Activated CD4-positive, alpha-beta T cell treated with anti-CD3 and anti-CD28 coated beads, Interleukin-2, Interleukin-6, amounts not matched to agents 100 ng/mL and 50 ng/mL, durations not matched to agents 16 hours and 8 hours (primary cell): ENCODE measurements at regions not wholly inside any gene's neighbourhood (a gene's known extent, or its start where the extent isn't known, plus 50 kb on each side); places are given as distances from the start of the nearest gene placed in this dataset.
A peak's percentile ranks its signal among the peaks of the same experiment; 100 is the strongest.
"Not testable (repeated sequence)": the region's sequence is repeated elsewhere in the genome, so short reads cannot be mapped to it uniquely, and the experiment has no call there.

Source experiments
- DNase-seq: peaks from one replicate; pipeline ENCODE4 v3.0.0-alpha.2; 2020

- not testable (repeated sequence) for DNase-seq
Measured at GRCh38 chr14:21788687-21789086, 115.1 kb upstream of the OR4E1 start.

- DNase-seq: not testable (repeated sequence)
Measured at GRCh38 chr14:21787242-21787641, 113.6 kb upstream of the OR4E1 start.

DNA sequence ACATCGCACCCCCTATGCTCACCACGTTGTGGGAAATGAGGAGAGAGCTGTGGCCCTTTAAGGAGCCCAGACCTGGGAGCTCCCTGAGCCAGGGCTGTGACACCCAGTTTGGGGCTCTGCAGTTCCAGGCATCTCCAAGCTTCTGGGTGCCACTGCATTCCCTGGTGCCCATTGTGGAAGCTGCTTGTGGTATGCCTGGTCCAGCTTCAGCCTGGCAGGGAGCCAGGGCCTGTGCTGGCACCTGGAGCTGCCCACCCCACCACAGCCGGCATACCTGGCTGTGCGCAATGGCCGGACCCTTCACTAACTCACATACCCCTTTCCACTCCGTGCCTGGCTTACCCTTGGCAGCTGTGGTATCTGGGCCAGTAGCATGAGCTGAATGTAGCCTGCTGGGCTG lies 107.9 kb upstream of the OR4E1 start:
- DNase-seq: no peak

GRCh38 chr14:21780429-21781084 lies 106.9 kb upstream of the OR4E1 start:
- no peak for DNase-seq

DNA sequence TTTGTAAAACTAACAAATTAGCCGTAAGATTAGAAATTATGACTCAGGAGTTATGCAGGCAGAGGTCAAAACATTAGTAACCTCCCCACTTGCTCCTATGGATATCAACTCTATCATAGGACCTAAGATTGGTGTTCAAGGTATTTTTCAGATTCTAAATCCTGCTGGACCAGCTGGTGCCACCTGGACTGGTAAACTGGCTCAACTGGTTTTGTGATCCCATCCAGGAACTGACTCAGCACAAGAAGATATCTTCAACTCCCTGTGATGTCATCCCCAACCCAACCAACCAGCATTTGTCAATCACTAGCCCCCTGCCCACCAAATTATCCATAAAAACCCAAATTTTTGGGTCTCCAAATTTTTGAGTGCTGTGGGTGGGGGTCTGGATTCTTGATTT lies 98.1 kb upstream of the OR4E1 start:
- no peak for DNase-seq

- no peak for DNase-seq
Measured at GRCh38 chr14:21768875-21769257, 95.2 kb upstream of the OR4E1 start.

- DNase-seq: peak; percentile 57
Measured at GRCh38 chr14:21768116-21768874, 94.7 kb upstream of the OR4E1 start.

DNA sequence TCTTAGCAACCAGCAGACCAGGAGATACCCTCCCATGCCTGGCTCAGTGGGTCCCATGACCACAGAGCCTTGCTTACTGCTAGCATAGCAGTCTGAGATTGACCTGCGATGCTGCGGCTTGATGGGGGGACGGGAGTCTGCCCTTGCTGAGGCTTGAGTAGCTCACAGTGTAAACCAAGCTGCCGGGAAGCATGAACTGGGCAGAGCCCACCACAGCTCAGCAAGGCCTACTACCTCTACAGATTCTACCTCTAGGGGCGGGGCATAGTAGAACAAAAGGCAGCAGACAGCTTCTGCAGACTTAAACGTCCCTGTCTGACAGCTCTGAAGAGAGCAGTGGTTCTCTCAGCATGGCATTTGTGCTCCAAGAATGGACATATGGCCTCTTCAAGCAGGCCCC lies 86.7 kb upstream of the OR4E1 start:
- not testable (repeated sequence) for DNase-seq

DNA sequence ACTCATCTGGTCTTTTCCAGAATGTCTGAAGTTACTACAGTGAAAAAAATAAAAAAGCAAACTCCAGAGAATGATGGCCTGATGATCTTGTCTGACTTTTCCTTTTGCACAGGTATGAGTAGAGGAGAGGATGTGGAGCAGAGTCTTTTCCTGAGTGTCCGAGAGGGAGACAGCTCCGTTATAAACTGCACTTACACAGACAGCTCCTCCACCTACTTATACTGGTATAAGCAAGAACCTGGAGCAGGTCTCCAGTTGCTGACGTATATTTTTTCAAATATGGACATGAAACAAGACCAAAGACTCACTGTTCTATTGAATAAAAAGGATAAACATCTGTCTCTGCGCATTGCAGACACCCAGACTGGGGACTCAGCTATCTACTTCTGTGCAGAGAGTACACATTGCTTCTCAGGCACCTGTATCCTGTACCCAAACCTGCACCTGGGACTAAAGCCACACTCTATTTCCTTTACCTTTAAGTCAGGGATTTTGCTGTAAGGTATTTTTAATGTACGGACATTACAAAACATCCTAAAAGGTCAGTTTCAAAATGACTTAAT lies 75.8 kb upstream of the OR4E1 start:
- DNase-seq: no peak

- DNase-seq: peak; percentile 66
Measured at GRCh38 chr14:21748869-21749303, 75.3 kb upstream of the OR4E1 start.

DNA sequence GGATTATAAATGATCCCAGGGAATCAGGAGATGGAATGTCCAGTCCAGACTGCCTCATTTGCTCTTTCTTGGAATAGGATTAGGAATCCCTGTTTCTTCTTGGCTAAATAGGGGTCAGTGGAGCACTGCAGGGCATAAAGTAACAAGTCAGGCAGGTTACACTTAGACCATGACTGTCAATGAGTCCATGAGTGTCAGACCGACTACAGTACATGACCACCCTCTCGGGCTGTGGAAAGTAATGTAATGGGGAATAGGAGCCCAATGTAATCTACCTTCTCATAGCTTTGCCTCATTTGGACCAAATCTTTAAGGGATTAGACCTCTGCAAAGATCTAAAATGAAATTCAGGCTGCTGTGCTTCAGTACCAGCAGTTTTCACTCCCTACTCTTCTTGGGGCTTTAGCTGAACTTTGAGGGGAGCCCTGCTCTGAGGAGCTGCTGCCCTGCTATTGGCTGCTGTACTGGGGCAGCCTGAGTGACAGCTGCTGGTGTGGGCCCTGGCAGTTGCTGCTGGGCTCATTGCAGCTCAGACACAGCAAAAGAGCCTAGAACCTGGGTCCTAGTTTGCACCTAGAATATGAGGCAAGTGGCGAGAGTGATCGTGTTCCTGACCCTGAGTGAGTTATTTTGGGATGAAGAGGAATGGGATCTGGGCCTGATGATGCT lies 62.2 kb upstream of the OR4E1 start:
- peak; percentile 13 for DNase-seq

GRCh38 chr14:21735200-21735599 lies 61.6 kb upstream of the OR4E1 start:
- no peak for DNase-seq

DNA sequence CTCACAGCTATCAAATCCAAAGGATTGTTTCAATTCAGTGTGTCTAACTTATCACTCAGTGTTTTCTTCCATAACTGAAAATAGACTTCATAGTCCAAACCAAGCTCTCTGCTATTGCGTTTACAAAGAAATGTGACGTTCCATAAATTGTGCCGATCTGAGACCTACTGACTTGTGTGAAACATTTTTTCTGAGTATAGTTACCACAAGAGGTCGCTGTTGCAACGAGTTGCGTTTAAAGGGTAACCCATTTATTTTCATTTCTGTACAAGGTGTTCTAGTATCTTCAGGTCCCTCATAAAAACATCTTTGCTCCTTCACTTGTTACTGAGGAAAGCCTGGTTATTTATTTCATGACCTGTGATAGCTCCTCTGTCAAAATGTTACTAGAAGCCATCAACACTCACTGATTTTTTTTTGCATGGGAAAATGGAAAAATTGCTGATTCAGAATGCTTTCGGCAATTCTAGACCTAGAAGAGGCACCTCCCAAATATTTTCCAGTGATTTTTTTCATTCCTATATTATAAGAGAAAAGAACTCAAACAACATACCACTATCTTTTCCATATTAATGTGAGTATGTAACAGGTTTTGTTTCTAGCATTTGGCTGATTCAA lies 60.9 kb upstream of the OR4E1 start:
- DNase-seq: peak; percentile 70

DNA sequence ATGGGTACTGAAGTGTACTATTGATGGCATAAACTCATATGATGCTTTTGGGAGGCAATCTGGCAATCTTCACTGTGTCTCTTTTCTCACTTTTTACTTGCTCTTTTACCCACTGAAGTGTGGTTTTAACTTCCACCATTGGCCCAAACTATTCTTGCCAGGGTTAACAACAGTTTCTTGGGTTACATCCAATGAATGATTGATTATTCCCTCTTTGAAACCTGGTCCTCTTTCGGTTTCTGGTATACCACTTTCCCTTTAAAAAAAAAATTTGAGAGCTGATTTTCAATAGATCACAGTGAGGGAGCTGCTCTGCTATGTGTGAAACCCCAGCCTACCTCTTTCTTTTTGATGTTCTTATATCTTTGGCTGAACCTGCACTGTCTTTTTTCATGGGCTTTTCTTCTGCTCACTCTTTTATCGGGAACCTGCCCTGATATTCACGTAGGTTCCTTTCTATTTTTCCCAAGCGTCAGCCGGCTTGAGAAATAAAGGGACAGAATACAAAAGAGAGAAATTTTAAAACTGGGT lies 56.1 kb upstream of the OR4E1 start:
- no peak for DNase-seq

- no peak for DNase-seq
Measured at GRCh38 chr14:21725250-21725649, 51.6 kb upstream of the OR4E1 start.

DNA sequence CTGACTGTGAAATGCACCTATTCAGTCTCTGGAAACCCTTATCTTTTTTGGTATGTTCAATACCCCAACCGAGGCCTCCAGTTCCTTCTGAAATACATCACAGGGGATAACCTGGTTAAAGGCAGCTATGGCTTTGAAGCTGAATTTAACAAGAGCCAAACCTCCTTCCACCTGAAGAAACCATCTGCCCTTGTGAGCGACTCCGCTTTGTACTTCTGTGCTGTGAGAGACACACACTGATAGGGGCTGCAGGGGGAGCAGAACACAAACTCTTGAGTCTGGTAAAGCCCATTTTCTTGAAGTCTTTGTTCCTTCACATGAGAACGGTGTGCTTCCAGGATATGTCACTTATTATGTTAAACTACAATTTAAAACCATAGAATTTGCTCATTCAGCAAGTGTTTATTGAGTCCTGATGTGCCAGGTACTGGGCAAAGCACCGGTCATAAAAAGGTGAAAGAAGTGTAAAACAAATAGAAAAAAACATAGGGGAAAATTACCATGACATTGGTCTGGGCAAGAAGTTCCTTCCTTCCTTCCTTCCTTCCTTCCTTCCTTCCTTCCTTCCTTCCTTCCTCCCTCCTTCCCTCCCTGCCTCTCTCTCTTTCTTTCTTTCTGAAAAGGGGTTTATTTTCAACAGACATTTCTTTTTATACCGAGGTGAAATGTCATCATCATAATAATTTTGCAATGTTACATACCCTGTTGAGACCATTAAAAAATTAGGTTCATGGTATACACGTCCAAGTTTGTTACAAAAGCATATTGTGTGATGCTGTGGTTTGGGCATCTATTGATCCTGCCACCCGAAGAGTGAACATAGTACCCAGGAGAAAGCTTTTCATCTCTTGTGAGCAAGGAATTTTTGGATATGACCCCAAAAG lies 50.7 kb upstream of the OR4E1 start:
- no peak for DNase-seq

DNA sequence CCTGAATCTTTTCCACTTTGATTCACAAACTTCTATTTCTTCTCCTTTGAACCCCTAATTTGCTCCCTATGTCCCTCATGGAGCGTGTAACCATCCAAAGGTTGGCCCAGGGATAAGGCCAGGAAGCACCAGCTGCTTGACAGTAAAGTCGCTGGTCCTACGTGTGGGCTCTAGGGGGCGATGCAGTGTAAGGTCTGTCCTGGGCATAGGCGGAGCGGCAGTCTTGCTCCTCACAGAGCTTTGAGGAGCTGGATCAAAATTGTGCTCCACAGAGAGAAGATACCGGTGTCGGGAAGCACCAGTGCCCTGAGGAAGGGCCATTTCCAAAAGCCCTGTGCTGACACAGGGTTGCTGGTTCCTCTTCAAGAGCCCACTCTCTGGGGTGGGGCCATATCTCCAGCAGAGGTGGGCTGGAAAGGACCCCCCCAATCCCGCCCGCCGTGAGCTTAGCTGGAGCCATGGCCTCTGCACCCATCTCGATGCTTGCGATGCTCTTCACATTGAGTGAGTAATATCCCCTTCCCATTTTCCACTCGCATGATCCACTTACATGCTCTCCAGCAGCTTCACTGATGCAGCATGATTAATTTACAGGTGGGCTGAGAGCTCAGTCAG lies 49.9 kb upstream of the OR4E1 start:
- DNase-seq: peak; percentile 54
